KMS-11 (cell line): ENCODE measurements at regions not wholly inside any gene's neighbourhood (a gene's known extent, or its start where the extent isn't known, plus 50 kb on each side); places are given as distances from the start of the nearest gene placed in this dataset.

Experiments used
- H2AFZ ChIP-seq: fragments of 200-600 bp; sonication (generic); 2 replicates; pipeline ENCODE4 v1.6.1; 2016; ENCODE audit warnings: antibody characterized with exemption, mixed run types, low read depth
- H3K27ac ChIP-seq: fragments of 200-600 bp; sonication (generic); 2 replicates; pipeline ENCODE4 v1.6.1; 2016; ENCODE audit warnings: mild to moderate bottlenecking, mixed run types
- H3K27me3 ChIP-seq: fragments of 200-600 bp; sonication (generic); 2 replicates; pipeline ENCODE4 v1.6.1; 2017; ENCODE audit warnings: mild to moderate bottlenecking, low read depth, mixed run types, moderate library complexity; ENCODE audit not compliant: insufficient read depth
- H3K36me3 ChIP-seq: fragments of 200-600 bp; sonication (generic); 2 replicates; pipeline ENCODE4 v1.6.1; 2017; ENCODE audit warnings: mild to moderate bottlenecking, mixed run types; ENCODE audit not compliant: insufficient read depth
- H3K4me1 ChIP-seq: fragments of 200-600 bp; sonication (generic); 2 replicates; pipeline ENCODE4 v1.6.1; 2016; ENCODE audit warnings: mild to moderate bottlenecking, low read depth, mixed run types; ENCODE audit not compliant: poor library complexity, severe bottlenecking
- H3K4me2 ChIP-seq: fragments of 200-600 bp; sonication (generic); 2 replicates; pipeline ENCODE4 v1.7.0; 2016; ENCODE audit warnings: mild to moderate bottlenecking, mixed run types
- H3K4me3 ChIP-seq: fragments of 200-600 bp; sonication (generic); IDR thresholded peaks from 2 replicates; pipeline ENCODE4 v1.6.1; 2017; ENCODE audit warnings: low read depth, low read length, mixed read lengths; ENCODE audit not compliant: insufficient read depth
- H3K79me2 ChIP-seq: fragments of 200-600 bp; sonication (generic); 2 replicates; pipeline ENCODE4 v1.6.1; 2016; ENCODE audit warnings: low read depth, mixed run types; ENCODE audit not compliant: insufficient read depth
- H3K9ac ChIP-seq: fragments of 200-600 bp; sonication (generic); 2 replicates; pipeline ENCODE4 v1.6.1; 2016; ENCODE audit warnings: mild to moderate bottlenecking, mixed run types
- H4K20me1 ChIP-seq: fragments of 200-600 bp; sonication (generic); 2 replicates; pipeline ENCODE4 v1.6.1; 2016; ENCODE audit warnings: mild to moderate bottlenecking, mixed run types; ENCODE audit not compliant: insufficient read depth
- CTCF ChIP-seq: fragments of 200-600 bp; sonication (generic); conservative IDR thresholded peaks from 2 replicates; pipeline ENCODE4 v1.6.1; 2017; ENCODE audit warnings: low read depth, mild to moderate bottlenecking, antibody characterized with exemption, low read length, moderate library complexity, mixed read lengths

DNA sequence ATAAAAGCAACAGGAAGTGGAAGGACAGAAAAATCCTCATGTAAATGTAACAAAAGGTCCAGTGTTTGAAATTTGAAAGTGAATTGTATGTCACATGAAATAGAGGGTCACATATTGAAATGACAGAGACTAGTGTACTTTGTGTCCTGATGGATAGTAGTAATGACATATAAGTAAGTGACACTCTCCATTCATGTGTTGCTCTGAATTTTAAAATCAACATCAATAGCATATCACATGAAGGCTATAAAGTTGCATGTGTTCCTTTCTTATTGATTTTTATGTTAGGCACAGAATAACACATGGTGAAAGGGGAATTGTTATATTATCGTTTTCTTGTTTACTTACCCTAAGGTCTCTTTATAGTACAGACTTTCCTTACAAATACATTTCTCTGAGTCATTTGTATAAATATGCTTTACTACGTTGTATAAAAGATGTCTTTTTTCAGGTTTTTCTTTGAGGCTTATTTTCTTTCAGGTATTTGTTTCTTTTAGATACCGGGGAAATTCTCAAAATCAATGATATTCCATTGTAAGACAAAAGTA, 104.6 kb upstream of the CACNA2D1 start:
- TF ChIP-seq CTCF = no peak
- Histone ChIP-seq H3K4me2 (no peak overlapping the region), H3K27me3 (no peaks in the 10 kb centered on the region), H2AFZ (no peak overlapping the region), H3K9ac (no peak overlapping the region), H3K4me3 (no peak overlapping the region), H3K36me3 (no peaks in the 10 kb centered on the region), H3K79me2 (no peaks in the 10 kb centered on the region), H3K27ac (no peak overlapping the region), H3K4me1 (no peaks in the 10 kb centered on the region), H4K20me1 (no peaks in the 10 kb centered on the region)

DNA sequence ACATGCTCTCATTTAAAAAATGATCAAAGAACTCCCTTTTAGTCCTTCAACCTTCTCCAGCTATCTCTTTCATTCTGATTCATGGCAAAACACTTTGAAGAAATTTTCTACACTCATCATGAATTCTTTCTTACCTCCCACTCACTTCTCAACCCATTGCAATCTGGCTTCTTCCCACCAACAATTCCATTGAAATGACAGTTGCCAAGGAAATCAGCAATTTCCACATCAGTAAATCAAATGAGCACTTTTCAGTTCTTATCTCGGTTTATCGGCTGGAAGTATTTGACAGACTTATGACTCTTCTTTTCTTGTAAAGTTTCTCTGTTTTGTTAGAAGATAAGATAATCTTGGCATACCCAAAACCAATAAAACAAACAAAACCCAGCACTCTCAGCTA, 99.1 kb upstream of the CACNA2D1 start:
- no peaks in the 10 kb centered on the region for H3K4me1 ChIP-seq
- H3K27ac ChIP-seq = no peak overlapping the region
- no peak overlapping the region for H2AFZ ChIP-seq
- TF ChIP-seq CTCF = no peak
- no peaks in the 10 kb centered on the region for H4K20me1 ChIP-seq
- H3K4me3 ChIP-seq = no peak overlapping the region
- no peak overlapping the region for H3K4me2 ChIP-seq
- H3K9ac ChIP-seq = no peak overlapping the region
- no peaks in the 10 kb centered on the region for H3K79me2 ChIP-seq
- no peaks in the 10 kb centered on the region for H3K36me3 ChIP-seq
- no peaks in the 10 kb centered on the region for H3K27me3 ChIP-seq

- Histone ChIP-seq H3K4me2 (no peak overlapping the region), H3K4me3 (no peak overlapping the region), H2AFZ (no peak overlapping the region), H3K79me2 (no peaks in the 10 kb centered on the region), H3K27ac (no peak overlapping the region), H4K20me1 (no peaks in the 10 kb centered on the region), H3K9ac (no peak overlapping the region), H3K4me1 (no peaks in the 10 kb centered on the region), H3K27me3 (no peaks in the 10 kb centered on the region), H3K36me3 (no peaks in the 10 kb centered on the region)
- TF ChIP-seq CTCF = no peak
Observed at GRCh38 chr7:82539969-82540368, 96.4 kb upstream of the CACNA2D1 start.

DNA sequence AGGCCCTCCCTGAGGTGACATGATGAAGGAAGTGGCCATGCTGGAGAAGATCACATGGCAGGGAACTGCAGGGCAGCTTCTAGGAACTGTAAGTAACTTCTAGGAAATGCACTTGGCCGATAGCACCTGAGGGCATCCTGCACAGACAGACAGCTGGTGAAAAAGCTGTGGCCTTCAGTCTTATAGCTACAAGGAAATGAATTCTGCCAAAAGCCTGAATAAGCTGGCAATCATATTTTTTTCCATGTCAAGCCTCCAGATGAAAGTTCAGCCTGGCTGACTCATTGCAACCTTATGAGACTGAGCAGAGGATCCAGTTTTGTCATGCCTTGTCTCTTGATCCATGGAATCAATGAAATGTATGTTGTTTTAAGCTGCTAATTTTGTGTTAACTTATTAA, 91.1 kb upstream of the CACNA2D1 start:
- Histone ChIP-seq H2AFZ (no peak overlapping the region), H3K27ac (no peak overlapping the region), H3K27me3 (no peaks in the 10 kb centered on the region), H3K4me2 (no peak overlapping the region), H3K4me1 (no peaks in the 10 kb centered on the region), H3K4me3 (no peak overlapping the region), H3K9ac (no peak overlapping the region), H4K20me1 (no peaks in the 10 kb centered on the region), H3K36me3 (no peaks in the 10 kb centered on the region), H3K79me2 (no peaks in the 10 kb centered on the region)
- TF ChIP-seq CTCF = no peak
